ENCODE measurements at regions not wholly inside any gene's neighbourhood (a gene's known extent, or its start where the extent isn't known, plus 50 kb on each side); places are given as distances from the start of the nearest gene placed in this dataset.
A peak's percentile ranks its signal among the peaks of the same experiment; 100 is the strongest.
"Not testable (repeated sequence)": the region's sequence is repeated elsewhere in the genome, so short reads cannot be mapped to it uniquely, and the experiment has no call there.

DNA sequence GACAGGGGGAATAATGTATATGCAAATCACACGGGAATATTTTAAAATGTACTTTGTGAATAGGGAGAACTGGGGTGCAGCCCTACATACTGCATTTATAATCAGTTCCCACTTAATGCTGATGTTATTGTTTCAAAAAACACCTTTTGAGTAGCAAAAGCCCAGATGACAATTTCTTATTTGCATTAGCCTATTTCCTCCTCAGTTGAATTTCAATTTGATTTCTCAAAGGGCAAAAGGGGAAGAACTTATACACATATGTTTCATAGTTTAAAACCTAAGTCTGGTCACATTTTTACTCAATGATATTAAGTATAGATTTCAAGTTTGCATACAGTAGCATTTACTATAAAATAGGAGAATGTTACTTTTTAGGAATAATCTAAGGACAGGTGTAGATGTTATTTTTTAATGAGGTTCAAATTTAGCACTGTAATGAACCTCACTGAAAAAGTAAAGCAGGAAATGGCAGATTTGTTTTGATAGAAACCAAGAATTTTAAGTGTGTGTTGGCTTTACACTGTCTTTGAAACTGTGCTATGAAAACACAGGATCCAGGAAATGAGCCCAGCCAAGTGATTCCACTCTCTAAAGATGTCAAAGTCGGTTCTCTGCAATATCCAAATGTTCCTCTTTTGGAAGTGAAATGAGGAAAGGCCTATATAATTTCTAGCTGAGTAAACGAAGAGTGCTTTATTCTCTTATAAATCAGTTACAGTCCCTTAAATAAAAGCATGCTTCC, 367.4 kb downstream of the BTG1 start:
- no peak for DNase-seq

DNA sequence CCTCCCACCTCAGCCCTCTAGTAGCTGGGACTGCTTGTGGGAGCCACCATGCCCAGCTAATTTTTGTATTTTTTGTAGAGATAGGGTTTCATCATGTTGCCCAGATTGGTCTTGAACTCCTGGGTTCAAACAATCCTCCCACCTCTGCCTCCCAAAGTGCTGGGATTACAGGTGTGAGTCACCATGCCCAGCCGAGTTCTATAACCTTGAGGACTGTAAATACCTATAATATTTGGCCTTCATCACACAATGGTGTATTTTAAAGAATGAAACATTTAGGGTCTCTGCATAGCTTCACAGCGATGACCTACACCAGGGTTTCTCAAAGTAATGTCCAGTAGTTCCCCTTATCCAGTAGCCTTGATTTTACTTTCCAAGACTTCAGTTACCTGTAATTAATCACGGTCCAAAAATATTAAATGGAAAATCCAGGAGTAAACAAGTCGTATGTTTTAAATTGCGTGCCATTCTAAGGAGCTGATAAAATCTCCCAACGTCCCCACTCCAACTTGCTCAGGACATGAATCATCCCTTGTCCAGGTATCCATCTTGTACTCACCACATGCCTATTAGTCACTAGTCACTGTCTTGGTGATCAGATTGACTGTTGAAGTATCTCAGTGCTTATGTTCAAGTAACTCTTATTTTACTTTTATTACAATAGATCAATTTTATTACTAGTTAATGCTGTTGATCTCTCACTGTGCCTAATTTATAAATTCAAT, 368.2 kb downstream of the BTG1 start:
- no peak for DNase-seq

- no peak for DNase-seq
Measured at GRCh38 chr12:91774434-91774921, 371.2 kb downstream of the BTG1 start.

DNA sequence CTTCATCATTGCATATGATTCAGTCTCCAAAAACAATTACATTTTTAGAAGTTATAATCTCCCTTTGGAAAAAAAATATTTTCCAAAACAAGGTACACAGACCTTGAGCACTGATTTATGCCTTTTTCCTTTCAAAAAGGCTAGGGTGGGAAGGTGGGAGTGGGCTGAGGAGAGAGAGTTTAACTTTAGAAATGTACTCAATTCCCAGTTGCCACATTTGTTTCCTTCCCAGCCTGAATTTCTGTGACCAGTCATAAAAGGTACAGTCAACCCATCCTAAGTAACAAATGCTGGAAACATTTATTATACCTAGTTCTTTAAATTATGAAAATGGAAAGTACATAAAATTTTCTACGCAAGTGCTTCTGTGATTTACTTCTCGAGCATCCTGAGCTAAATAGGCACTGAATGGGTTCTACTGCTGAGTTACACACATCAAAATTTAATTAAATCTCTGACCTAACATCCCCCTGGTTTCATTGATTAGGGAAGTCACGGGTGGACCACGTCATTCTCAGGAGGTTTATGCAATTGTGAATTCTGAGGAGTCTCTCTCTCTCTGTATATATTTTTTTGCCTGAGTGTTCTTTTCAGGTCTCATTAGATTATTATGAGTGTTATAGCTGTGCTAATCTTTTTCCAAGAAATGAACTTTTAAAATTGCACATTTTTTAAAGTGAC, 371.8 kb downstream of the BTG1 start:
- no peak for DNase-seq

DNA sequence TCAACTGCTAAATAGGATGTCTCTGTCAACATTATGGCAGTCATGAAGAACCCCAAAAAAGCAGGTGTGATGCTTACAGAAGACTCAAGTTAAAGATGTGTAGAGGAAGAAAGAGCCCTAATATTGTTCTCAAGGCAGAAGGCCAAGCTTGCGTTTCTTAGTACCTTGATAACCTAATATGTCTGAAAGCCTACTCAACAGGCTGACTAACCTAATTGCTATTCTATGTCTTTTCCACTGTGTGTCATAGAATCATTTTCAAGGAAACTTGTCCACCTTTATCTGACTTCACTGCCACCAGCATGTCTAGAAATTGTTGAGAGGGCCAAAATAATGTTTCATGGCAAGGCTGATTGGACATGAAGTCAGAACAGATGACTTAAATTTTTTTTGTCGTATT, 373.2 kb downstream of the BTG1 start:
- no peak for DNase-seq

DNA sequence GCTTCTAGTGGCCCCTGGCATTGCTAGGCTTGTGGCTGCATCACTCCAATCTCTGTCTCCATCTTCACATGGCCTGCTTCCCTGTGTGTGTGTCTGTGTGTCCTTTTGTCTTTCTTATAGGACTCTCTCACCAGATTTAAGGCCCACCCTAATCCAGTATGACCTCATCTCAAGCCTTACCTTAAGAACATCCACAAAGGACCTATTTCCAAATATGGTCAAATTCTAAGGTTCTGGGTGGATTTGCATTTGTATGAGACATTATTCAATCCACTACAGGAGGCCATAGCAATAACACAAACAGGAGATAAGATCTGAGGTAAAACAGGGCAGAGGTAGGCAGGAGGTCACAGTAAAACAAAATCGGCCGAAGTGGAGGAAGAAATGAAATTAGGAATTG, 375.9 kb downstream of the BTG1 start:
- DNase-seq, result no peak

- no peak for DNase-seq
Measured at GRCh38 chr12:91767237-91767636, 378.4 kb downstream of the BTG1 start.

DNA sequence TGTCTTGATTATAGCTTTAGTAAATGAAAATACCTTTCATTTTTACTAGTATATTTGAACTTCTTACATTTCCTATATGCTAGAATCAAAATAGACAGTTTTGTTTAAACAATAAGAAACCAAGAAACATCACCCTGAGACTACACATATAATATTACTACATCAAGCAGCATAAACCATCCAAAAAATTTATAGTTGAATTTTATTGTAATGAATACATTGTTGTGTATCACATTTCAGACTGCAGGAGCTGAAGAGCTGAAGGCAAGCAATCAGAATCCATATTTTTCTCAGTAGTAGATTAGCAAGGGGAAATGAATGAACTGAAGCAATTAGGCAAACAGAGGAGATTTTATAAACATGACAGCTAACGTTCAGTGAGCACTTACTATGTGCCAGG, 379.2 kb downstream of the BTG1 start:
- no peak for DNase-seq

DNA sequence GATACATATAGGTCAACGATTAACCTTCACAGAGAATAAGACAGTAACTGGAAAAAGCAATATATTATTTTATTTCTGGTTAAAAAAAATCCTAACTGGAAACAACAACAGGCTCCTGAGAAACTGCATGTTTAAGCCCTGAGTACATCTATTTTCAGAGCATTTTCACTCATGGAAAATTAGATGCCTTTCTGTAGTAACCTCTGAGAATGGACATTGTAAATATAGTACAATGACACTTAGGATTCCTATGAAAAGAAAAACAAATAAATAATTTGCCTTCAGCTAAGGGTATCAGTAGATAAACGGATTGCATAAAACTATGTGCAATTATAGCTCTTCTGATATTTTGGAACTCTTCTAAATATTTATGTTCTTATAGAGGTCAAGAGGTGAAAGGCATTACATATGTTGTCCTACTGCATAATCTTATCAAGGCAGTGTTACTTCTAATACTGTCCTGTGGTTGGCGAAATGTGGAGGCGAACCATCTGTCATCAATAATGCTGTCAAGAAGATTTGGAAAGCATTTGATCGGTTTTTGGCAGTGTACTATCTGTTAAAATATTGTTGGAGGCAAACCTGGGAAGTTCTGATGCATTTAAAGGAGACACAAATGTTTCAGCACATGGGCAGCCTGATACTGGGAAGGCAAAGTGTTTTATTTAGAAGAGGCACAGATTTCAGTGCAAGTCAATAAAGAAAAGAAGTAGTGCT, 381.8 kb downstream of the BTG1 start:
- DNase-seq, result no peak

- DNase-seq, result no peak
Measured at GRCh38 chr12:91753649-91754048, 392.0 kb downstream of the BTG1 start.

GRCh38 chr12:91746976-91747375, 398.7 kb downstream of the BTG1 start:
- no peak for DNase-seq

GRCh38 chr12:91744597-91744996, 401.0 kb downstream of the BTG1 start:
- no peak for DNase-seq

DNA sequence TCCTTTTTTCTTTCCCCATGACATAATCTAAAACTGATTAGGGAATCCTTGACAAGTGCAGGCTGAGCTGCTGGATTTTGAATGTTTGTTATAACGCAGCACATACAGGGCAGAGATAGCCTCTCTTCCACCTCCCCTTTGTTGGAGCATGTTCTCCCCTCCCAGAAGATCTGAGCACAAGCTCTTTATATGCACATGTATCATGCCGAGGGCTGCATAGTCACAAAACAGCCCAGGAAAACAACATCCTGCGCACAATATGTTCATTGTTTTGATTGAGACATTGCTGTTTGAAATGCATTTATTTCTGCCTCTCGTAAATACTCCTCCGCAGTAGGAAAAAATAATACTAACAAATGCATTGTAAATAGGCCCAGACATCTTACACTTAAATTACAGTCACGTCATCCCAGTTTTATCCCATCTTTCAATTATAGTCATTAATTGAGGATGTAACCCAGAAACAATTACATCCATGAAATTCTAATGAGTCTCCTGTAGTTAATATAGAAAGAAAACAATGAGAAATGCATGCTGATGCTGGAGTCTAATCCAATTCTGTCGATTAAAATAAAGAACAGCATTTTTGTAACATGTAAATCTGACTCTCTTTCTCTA, 401.8 kb downstream of the BTG1 start:
- no peak for DNase-seq

GRCh38 chr12:91743280-91743679, 402.4 kb downstream of the BTG1 start:
- no peak for DNase-seq

DNA sequence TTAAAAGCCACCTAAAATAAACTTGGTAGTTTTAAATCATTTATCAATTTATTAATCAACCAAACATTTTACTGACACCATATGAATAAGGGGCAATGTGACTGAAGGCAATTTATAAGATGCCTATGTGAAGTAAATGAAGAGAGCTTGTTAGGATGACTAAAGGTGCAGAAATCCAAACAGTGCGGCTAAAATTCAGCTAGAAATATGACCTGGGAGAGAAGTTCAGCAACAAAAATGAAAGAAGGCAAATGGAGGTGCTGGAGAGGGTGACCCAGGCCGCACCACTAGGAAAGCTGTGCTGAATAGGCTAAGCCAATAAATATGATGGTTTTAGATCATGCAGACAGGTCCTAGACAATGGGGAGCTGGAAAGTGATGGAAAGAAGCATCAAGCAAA, 403.7 kb downstream of the BTG1 start:
- DNase-seq, result no peak

DNA sequence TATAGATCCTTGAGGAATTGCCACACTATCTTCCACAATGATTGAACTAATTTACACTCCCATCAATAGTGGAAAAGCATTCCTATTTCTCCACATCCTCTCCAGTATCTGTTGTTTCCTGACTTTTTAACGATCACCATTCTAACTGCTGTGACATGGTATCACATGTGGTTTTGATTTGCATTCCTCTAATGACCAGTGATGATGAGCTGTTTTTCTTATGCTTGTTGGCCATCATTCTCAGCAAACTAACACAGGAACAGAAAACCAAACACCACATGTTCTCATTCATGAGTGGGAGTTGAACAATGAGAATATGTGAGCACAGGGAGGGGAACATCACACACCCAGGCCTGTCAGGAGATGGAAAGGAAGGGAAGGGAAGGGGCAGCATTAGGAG, 411.8 kb downstream of the BTG1 start:
- DNase-seq, result not testable (repeated sequence)

DNA sequence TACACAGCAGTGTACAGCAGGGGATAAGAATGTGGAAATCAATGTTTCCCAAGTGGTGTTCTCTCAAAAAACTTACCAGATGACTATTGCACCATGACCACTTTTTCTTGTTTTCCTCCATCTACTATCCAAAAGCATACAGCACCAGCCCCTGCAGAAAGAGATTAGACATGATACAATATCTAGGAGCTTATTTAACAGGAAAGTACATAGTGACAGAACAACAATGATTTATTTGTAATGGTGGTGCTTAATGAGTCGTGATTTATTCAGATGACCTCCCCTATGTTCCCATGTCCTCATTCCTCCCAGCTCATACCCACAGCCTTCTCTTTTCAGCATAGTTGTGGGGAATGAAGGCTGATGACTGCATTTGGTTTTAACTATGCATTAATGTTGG, 413.6 kb downstream of the BTG1 start:
- no peak for DNase-seq

GRCh38 chr12:91729543-91729942, 416.1 kb downstream of the BTG1 start:
- DNase-seq, result no peak

GRCh38 chr12:91723191-91723590, 422.5 kb downstream of the BTG1 start:
- no peak for DNase-seq

DNA sequence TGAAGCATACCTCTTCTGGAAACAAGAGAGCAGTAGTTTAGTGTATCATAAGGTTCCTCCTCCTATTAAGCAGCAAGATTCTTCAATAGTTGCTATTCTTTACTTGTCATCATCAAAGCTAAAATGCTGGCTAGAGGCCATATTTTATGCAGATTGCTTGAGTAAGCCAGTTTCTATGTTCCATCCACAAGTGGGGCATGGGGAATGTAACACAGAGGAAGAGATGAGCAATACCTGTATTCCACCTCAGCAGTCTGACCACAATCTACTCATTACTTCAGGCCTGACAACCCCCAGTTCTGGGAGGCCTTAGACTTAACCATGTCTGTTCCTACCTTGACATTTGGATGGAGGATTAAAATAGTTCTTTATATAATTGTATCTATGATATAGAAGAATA, 423.6 kb downstream of the BTG1 start:
- DNase-seq, result peak in 1 of 2 experiments; percentile 2

GRCh38 chr12:91721023-91721422, 424.6 kb downstream of the BTG1 start:
- no peak for DNase-seq

DNA sequence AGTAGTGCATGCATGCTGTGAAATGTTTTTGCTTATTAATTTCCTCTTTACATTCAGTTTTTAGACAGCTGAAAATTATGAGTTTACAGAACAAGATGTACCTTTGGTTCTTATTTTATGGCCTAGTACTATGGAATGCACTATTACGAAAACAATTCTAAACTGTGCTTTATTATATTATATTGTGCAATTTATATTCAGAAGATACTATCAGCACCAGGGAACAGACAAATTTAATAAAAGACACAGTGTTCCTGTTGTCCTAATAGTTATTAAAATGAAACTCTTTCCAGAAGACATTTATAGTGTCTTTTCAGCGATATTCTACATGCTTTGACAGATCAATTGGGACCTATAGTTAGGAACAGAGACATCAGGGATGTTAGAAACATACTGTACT, 427.3 kb downstream of the BTG1 start:
- DNase-seq, result no peak

- DNase-seq, result no peak
Measured at GRCh38 chr12:91717804-91718203, 427.8 kb downstream of the BTG1 start.
